IMR-90 (cell line): ENCODE measurements at regions not wholly inside any gene's neighbourhood (a gene's known extent, or its start where the extent isn't known, plus 50 kb on each side); places are given as distances from the start of the nearest gene placed in this dataset.

Experiments used
- ATAC-seq: fragments of 200-7000 bp; cut with Tn5 transposase; 2 replicates; pipeline ENCODE4 v1.9.1; 2020; ENCODE audit warnings: low read depth, mild to moderate bottlenecking, moderate library complexity
- BruUV-seq: library from RNA; stranded (reverse); fragments of 400-500 nt; replicated peaks from 2 replicates; lab custom pipeline; 2021; lab: Mats Ljungman, UMichigan
- CTCF ChIA-PET: fragments of 300-600 bp; formaldehyde crosslinking; extraction: SDS; loops from one replicate; lab custom pipeline; 2021; ENCODE audit warnings: antibody characterized with exemption; lab: Yijun Ruan, JAX
- POLR2A ChIA-PET: fragments of 300-600 bp; sonication (Branson Sonifier 250); formaldehyde crosslinking; loops from one replicate; lab custom pipeline; 2022; ENCODE audit warnings: antibody characterized with exemption; ENCODE audit not compliant: unreplicated experiment; lab: Charles Lee
- DNase-seq: peaks from one replicate; pipeline ENCODE4 v3.0.0; 2013
- H2AFZ ChIP-seq: replicated peaks from 2 replicates; pipeline ENCODE3; 2013; ENCODE audit warnings: low read length, mild to moderate bottlenecking; ENCODE audit not compliant: poor library complexity
- H2AK5ac ChIP-seq: 2 replicates; pipeline ENCODE4 v1.6.1; 2013; ENCODE audit warnings: low read depth, low read length, inconsistent platforms
- H2AK9ac ChIP-seq: replicated peaks from 2 replicates; pipeline ENCODE3; 2013; ENCODE audit warnings: mild to moderate bottlenecking, low read depth, low read length, moderate library complexity; ENCODE audit not compliant: poor library complexity
- H2BK120ac ChIP-seq: 2 replicates; pipeline ENCODE4 v1.6.1; 2013; ENCODE audit warnings: low read depth, low read length, inconsistent platforms
- H2BK15ac ChIP-seq: 3 replicates; pipeline ENCODE4 v1.6.1; 2013; ENCODE audit warnings: low read depth, low read length, inconsistent platforms
- H2BK20ac ChIP-seq: 2 replicates; pipeline ENCODE4 v1.6.1; 2013; ENCODE audit warnings: low read depth, mild to moderate bottlenecking, inconsistent platforms, low read length, moderate library complexity
- H2BK5ac ChIP-seq: 2 replicates; pipeline ENCODE4 v1.6.1; 2013; ENCODE audit warnings: mild to moderate bottlenecking, low read depth, low read length, inconsistent platforms; ENCODE audit not compliant: poor library complexity, severe bottlenecking
- H3K14ac ChIP-seq: replicated peaks from 2 replicates; pipeline ENCODE4 v1.6.1; 2013; ENCODE audit warnings: low read depth, low read length, inconsistent platforms
- H3K18ac ChIP-seq: 2 replicates; pipeline ENCODE4 v1.6.1; 2013; ENCODE audit warnings: low read depth, low read length, control low read depth
- H3K23ac ChIP-seq: 2 replicates; pipeline ENCODE4 v1.6.1; 2013; ENCODE audit warnings: low read depth, low read length, inconsistent platforms
- H3K27ac ChIP-seq: 2 replicates; pipeline ENCODE4 v1.5.1; 2013; ENCODE audit warnings: mild to moderate bottlenecking, control low read depth, low read length; ENCODE audit not compliant: insufficient read depth
- H3K27me3 ChIP-seq: 2 replicates; pipeline ENCODE4 v1.6.1; 2013; ENCODE audit warnings: low read length; ENCODE audit not compliant: control insufficient read depth, insufficient read depth
- H3K36me3 ChIP-seq: 2 replicates; pipeline ENCODE4 v1.6.1; 2013; ENCODE audit warnings: low read length, mixed read lengths; ENCODE audit not compliant: control insufficient read depth, insufficient read depth
- H3K4ac ChIP-seq: 2 replicates; pipeline ENCODE4 v1.6.1; 2013; ENCODE audit warnings: low read depth, low read length, inconsistent platforms
- H3K4me1 ChIP-seq: 2 replicates; pipeline ENCODE4 v1.6.1; 2013; ENCODE audit warnings: low read length, mixed read lengths; ENCODE audit not compliant: control insufficient read depth, insufficient read depth
- H3K4me2 ChIP-seq: 2 replicates; pipeline ENCODE4 v1.6.1; 2013; ENCODE audit warnings: low read depth, mild to moderate bottlenecking, control low read depth, low read length, moderate library complexity
- H3K4me3 ChIP-seq: 2 replicates; pipeline ENCODE4 v1.5.1; 2013; ENCODE audit warnings: low read depth, mild to moderate bottlenecking, control low read depth, low read length, moderate library complexity; ENCODE audit not compliant: insufficient read depth
- H3K56ac ChIP-seq: 2 replicates; pipeline ENCODE4 v1.6.1; 2013; ENCODE audit warnings: low read length, inconsistent platforms; ENCODE audit not compliant: insufficient read depth; ENCODE audit errors: extremely low read depth
- H3K79me1 ChIP-seq, 2 experiments: 2 replicates each; pipeline ENCODE4 v1.6.1; 2013; ENCODE audit warnings: low read length in 2 of 2, inconsistent platforms in 1 of 2, low read depth in 1 of 2
- H3K9ac ChIP-seq: 2 replicates; pipeline ENCODE4 v1.6.1; 2013; ENCODE audit warnings: low read depth, low read length, control low read depth
- H3K9me1 ChIP-seq: 2 replicates; pipeline ENCODE4 v1.6.1; 2013; ENCODE audit warnings: low read length, inconsistent platforms; ENCODE audit not compliant: insufficient read depth
- H3K9me3 ChIP-seq: 2 replicates; pipeline ENCODE4 v1.6.1; 2013; ENCODE audit warnings: low read length; ENCODE audit not compliant: control insufficient read depth, insufficient read depth
- H4K20me1 ChIP-seq: 2 replicates; pipeline ENCODE4 v1.6.1; 2013; ENCODE audit warnings: low read length, inconsistent platforms; ENCODE audit not compliant: insufficient read depth
- H4K5ac ChIP-seq: 2 replicates; pipeline ENCODE4 v1.6.1; 2013; ENCODE audit warnings: mild to moderate bottlenecking, low read depth, low read length, control low read depth
- H4K8ac ChIP-seq, 2 experiments: 2 replicates each; pipeline ENCODE4 v1.6.1; 2013; ENCODE audit warnings: low read depth in 2 of 2, low read length in 2 of 2, control low read depth in 1 of 2, inconsistent platforms in 1 of 2
- H4K91ac ChIP-seq: 2 replicates; pipeline ENCODE4 v1.6.1; 2013; ENCODE audit warnings: low read depth, low read length, inconsistent platforms; ENCODE audit not compliant: insufficient read depth
- BHLHE40 ChIP-seq: fragments of 150-350 bp; IDR thresholded peaks from 2 replicates; pipeline ENCODE4 v1.6.1; 2016; ENCODE audit warnings: mild to moderate bottlenecking, low read depth, low read length
- CEBPB ChIP-seq: IDR thresholded peaks from 2 replicates; pipeline ENCODE4 v1.6.1; 2012; ENCODE audit warnings: low read depth, low read length, improper control_type of control experiment
- CHD1 ChIP-seq: IDR thresholded peaks from 2 replicates; pipeline ENCODE4 v1.6.1; 2012; ENCODE audit warnings: low read depth, low read length, improper control_type of control experiment
- CTCF ChIP-seq: conservative IDR thresholded peaks from 2 replicates; pipeline ENCODE4 v1.5.1; 2012; ENCODE audit warnings: mild to moderate bottlenecking, low read depth, low read length, improper control_type of control experiment
- FOS ChIP-seq: fragments of 150-350 bp; IDR thresholded peaks from 2 replicates; pipeline ENCODE4 v1.6.1; 2016; ENCODE audit warnings: low read depth, low read length
- MAFK ChIP-seq: IDR thresholded peaks from 2 replicates; pipeline ENCODE4 v1.6.1; 2012; ENCODE audit warnings: low read depth, low read length, improper control_type of control experiment
- MAZ ChIP-seq: IDR thresholded peaks from 2 replicates; pipeline ENCODE4 v1.6.1; 2012; ENCODE audit warnings: low read depth, mild to moderate bottlenecking, low read length, improper control_type of control experiment, moderate library complexity, borderline replicate concordance
- MXI1 ChIP-seq: IDR thresholded peaks from 2 replicates; pipeline ENCODE4 v1.6.1; 2012; ENCODE audit warnings: low read depth, mild to moderate bottlenecking, low read length, moderate library complexity, borderline replicate concordance
- NFE2L2 ChIP-seq: fragments of 150-350 bp; IDR thresholded peaks from 2 replicates; pipeline ENCODE4 v1.6.1; 2016; ENCODE audit warnings: low read depth, mild to moderate bottlenecking, low read length
- POLR2A ChIP-seq: IDR thresholded peaks from 2 replicates; pipeline ENCODE4 v1.6.1; 2012; ENCODE audit warnings: mild to moderate bottlenecking, low read depth, low read length
- RAD21 ChIP-seq: IDR thresholded peaks from 2 replicates; pipeline ENCODE4 v1.6.1; 2012; ENCODE audit warnings: low read length, improper control_type of control experiment
- RCOR1 ChIP-seq: IDR thresholded peaks from 2 replicates; pipeline ENCODE4 v1.6.1; 2012; ENCODE audit warnings: mild to moderate bottlenecking, low read length, improper control_type of control experiment; ENCODE audit not compliant: insufficient replicate concordance
- RFX5 ChIP-seq: IDR thresholded peaks from 2 replicates; pipeline ENCODE4 v1.8.0; 2012; ENCODE audit warnings: low read depth, mild to moderate bottlenecking, low read length, moderate library complexity
- SMC3 ChIP-seq: fragments of 150-350 bp; IDR thresholded peaks from 2 replicates; pipeline ENCODE4 v1.6.1; 2016; ENCODE audit warnings: low read depth, mild to moderate bottlenecking, antibody characterized with exemption, low read length, moderate library complexity
- USF2 ChIP-seq: fragments of 150-350 bp; IDR thresholded peaks from 2 replicates; pipeline ENCODE4 v1.6.1; 2017; ENCODE audit warnings: mild to moderate bottlenecking, antibody characterized with exemption, low read length, low read depth
- WGBS, 2 experiments: methylation state at CpG; one replicate each; pipeline versions ENCODE4 v1.1.5 to v1.1.7; 2013; ENCODE audit warnings: missing lambda C conversion rate in 2 of 2; ENCODE audit not compliant: insufficient read length in 1 of 2; ENCODE audit errors: extremely low coverage in 2 of 2; 5-methylcytosine and 5-hydroxymethylcytosine counted together
- dilution Hi-C: fragments of 300-500 bp; cut with HindIII; formaldehyde crosslinking; loops from one replicate; pipeline ENCODE4 v1.14.3; 2018; ENCODE audit warnings: low sequenced_read_pairs; ENCODE audit not compliant: unreplicated experiment
- in situ Hi-C: fragments of 300-500 bp; cut with MboI; formaldehyde crosslinking; loops from 3 replicates; pipeline ENCODE4 v1.14.3; 2019; ENCODE audit warnings: low sequenced_read_pairs, inconsistent platforms, mixed read lengths
- intact Hi-C: fragments of 100-400 bp; cut with micrococcal nuclease; formaldehyde crosslinking; loops from 2 replicates; pipeline ENCODE4 v1.10.0; 2022
- TF ChIP-seq, protein P1 (sequence below): fragments of 150-350 bp; IDR thresholded peaks from 2 replicates; pipeline ENCODE4 v1.6.1; 2016; ENCODE audit warnings: low read depth, mild to moderate bottlenecking, low read length, moderate library complexity, borderline replicate concordance

GRCh38 chr2:198483051-198483450, 678.7 kb downstream of the PLCL1 start:
- Histone ChIP-seq H3K9me3 (no peaks in the 10 kb centered on the region), H2BK15ac (no peak overlapping the region), H3K56ac (no peak overlapping the region), H2BK120ac (no peak overlapping the region), H4K91ac (no peak overlapping the region), H3K36me3 (no peaks in the 10 kb centered on the region), H3K4me1 (no peaks in the 10 kb centered on the region), H3K23ac (no peak overlapping the region), H3K14ac (no peak overlapping the region), H2AK9ac (no peak overlapping the region), H3K9me1 (no peaks in the 10 kb centered on the region), H2BK20ac (no peak overlapping the region), H3K4me3 (no peak overlapping the region), H2AK5ac (no peak overlapping the region), H2BK5ac (no peak overlapping the region), H2AFZ (no peak overlapping the region), H3K4ac (no peak overlapping the region), H3K27ac (no peak overlapping the region), H3K9ac (no peak overlapping the region), H3K4me2 (no peak overlapping the region), H3K79me1 (no peaks in the 10 kb centered on the region), H3K27me3 (no peaks in the 10 kb centered on the region), H4K20me1 (no peaks in the 10 kb centered on the region), H4K5ac (no peak overlapping the region), H3K18ac (no peak overlapping the region), H4K8ac (no peak overlapping the region)
- in situ Hi-C loops, result no loop called here
- no CpG with 5 or more reads among the region's 2 CpGs for WGBS, 2 experiments
- BruUV-seq, result no TSS peak
- POLR2A ChIA-PET, result no interaction called here
- TF ChIP-seq CHD1 (no peak), CEBPB (no peak), CTCF (no peak), MAFK (no peak), MAZ (no peak), RFX5 (no peak), BHLHE40 (no peak), RCOR1 (no peak), SMC3 (no peak), POLR2A (no peak), FOS (no peak), RAD21 (no peak), MXI1 (no peak), USF2 (no peak), NFE2L2 (no peak)
- TF ChIP-seq, protein P1, sequence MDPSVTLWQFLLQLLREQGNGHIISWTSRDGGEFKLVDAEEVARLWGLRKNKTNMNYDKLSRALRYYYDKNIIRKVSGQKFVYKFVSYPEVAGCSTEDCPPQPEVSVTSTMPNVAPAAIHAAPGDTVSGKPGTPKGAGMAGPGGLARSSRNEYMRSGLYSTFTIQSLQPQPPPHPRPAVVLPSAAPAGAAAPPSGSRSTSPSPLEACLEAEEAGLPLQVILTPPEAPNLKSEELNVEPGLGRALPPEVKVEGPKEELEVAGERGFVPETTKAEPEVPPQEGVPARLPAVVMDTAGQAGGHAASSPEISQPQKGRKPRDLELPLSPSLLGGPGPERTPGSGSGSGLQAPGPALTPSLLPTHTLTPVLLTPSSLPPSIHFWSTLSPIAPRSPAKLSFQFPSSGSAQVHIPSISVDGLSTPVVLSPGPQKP, result no peak
- CTCF ChIA-PET, result no interaction called here
- dilution Hi-C loops, result no loop called here
- intact Hi-C loops, result no loop called here
- DNase-seq (no peak), ATAC-seq (no peak)
